K562 (cell line): ENCODE measurements at regions not wholly inside any gene's neighbourhood (a gene's known extent, or its start where the extent isn't known, plus 50 kb on each side); places are given as distances from the start of the nearest gene placed in this dataset.

Experiments
- ATAC-seq: fragments of 200-7000 bp; cut with Tn5 transposase; 3 replicates; pipeline ENCODE4 v1.9.1; 2020; ENCODE audit warnings: moderate library complexity
- BruUV-seq: library from RNA; stranded (reverse); fragments of 400-500 nt; replicated peaks from 2 replicates; lab custom pipeline; 2021; lab: Mats Ljungman, UMichigan
- CTCF ChIA-PET: fragments of 300-600 bp; formaldehyde crosslinking; extraction: SDS; loops from one replicate; lab custom pipeline; 2021; ENCODE audit warnings: low intra/inter-chr PET ratio; lab: Yijun Ruan, JAX
- POLR2A ChIA-PET: fragments of 300-600, 350-650 bp; sonication (Branson Sonifier 250); formaldehyde crosslinking; extraction: SDS; loops from one replicate; lab custom pipeline; 2021; ENCODE audit warnings: antibody characterized with exemption, inconsistent platforms; lab: Yijun Ruan, JAX
- DNase-seq, 4 experiments: peaks; one replicate each; pipeline versions ENCODE4 v3.0.0 to v3.0.0-alpha.2; 2011 to 2018; ENCODE audit warnings: low spot score in 3 of 4, mixed read lengths in 3 of 4; ENCODE audit errors: extremely low read depth in 1 of 4
- FAIRE-seq: peaks from 2 replicates; lab custom pipeline; 2011; peaks lifted over from hg19 to GRCh38; lab: Jason Lieb, UNC
- H2AFZ ChIP-seq: 2 replicates; pipeline ENCODE4 v1.6.0; 2011; ENCODE audit warnings: low read depth, low read length, control low read depth, inconsistent platforms
- H3K27ac ChIP-seq: fragments of 200-600 bp; 3 replicates; pipeline ENCODE4 v1.8.0; 2011; ENCODE audit warnings: low read depth, mild to moderate bottlenecking, control low read depth, inconsistent platforms, low read length, moderate library complexity, mixed read lengths; ENCODE audit errors: extremely low read depth
- H3K27me3 ChIP-seq, 2 experiments: fragments of 300-600 bp in 1 of 2; 2 replicates in 1 of 2; 3 replicates in 1 of 2; pipeline versions ENCODE4 v1.6.0 to v1.8.0; 2011; ENCODE audit warnings: inconsistent platforms in 2 of 2, low read length in 2 of 2, mild to moderate bottlenecking in 1 of 2, mixed read lengths in 1 of 2, moderate library complexity in 1 of 2; ENCODE audit not compliant: control insufficient read depth in 2 of 2, insufficient read depth in 2 of 2
- H3K36me3 ChIP-seq: fragments of 300-600 bp; 3 replicates; pipeline ENCODE4 v1.8.0; 2011; ENCODE audit warnings: mild to moderate bottlenecking, low read length, inconsistent platforms; ENCODE audit not compliant: control insufficient read depth, insufficient read depth
- H3K4me1 ChIP-seq, 2 experiments: fragments of 200-600 bp in 1 of 2; replicated peaks in 1 of 2; 2 replicates in 1 of 2; 3 replicates in 1 of 2; pipeline versions ENCODE4 v1.5.1 to v1.8.0; 2011; ENCODE audit warnings: inconsistent platforms in 2 of 2, low read length in 2 of 2, mild to moderate bottlenecking in 1 of 2, mixed read lengths in 1 of 2, moderate library complexity in 1 of 2; ENCODE audit not compliant: control insufficient read depth in 2 of 2, insufficient read depth in 2 of 2
- H3K4me2 ChIP-seq: 2 replicates; pipeline ENCODE4 v1.6.1; 2011; ENCODE audit warnings: low read length, control low read depth, inconsistent platforms, mixed read lengths; ENCODE audit not compliant: insufficient read depth
- H3K4me3 ChIP-seq: fragments of 200-600 bp; sonication (generic), shearing (Covaris generic); 2 replicates; pipeline ENCODE4 v1.5.1; 2016; ENCODE audit warnings: control low read depth, inconsistent platforms
- H3K79me2 ChIP-seq: fragments of 200-600 bp; 3 replicates; pipeline ENCODE4 v1.8.0; 2011; ENCODE audit warnings: low read length, inconsistent platforms; ENCODE audit not compliant: control insufficient read depth, insufficient read depth
- H3K9ac ChIP-seq, 2 experiments: 2 replicates each; pipeline versions ENCODE4 v1.6.0 to v1.6.1; 2011; ENCODE audit warnings: low read depth in 2 of 2, low read length in 2 of 2, control low read depth in 1 of 2, inconsistent platforms in 1 of 2, mild to moderate bottlenecking in 1 of 2, mixed read lengths in 1 of 2; ENCODE audit not compliant: insufficient read depth in 1 of 2
- H3K9me1 ChIP-seq: one replicate; pipeline ENCODE4 v1.6.0; 2011; ENCODE audit warnings: inconsistent platforms, mild to moderate bottlenecking, low read length, moderate library complexity; ENCODE audit not compliant: control insufficient read depth, insufficient read depth
- H3K9me3 ChIP-seq: replicated peaks from 2 replicates; pipeline ENCODE4 v1.5.1; 2011; ENCODE audit warnings: low read depth, low read length, inconsistent platforms; ENCODE audit not compliant: control insufficient read depth, insufficient read depth
- H4K20me1 ChIP-seq: replicated peaks from 2 replicates; pipeline ENCODE4 v1.6.1; 2011; ENCODE audit warnings: low read length, inconsistent platforms, mixed read lengths; ENCODE audit not compliant: control insufficient read depth, insufficient read depth
- BHLHE40 ChIP-seq: IDR thresholded peaks from 2 replicates; pipeline ENCODE4 v1.6.1; 2011; ENCODE audit warnings: low read length, improper control_type of control experiment
- COPS2 ChIP-seq: fragments of 450-650 bp; conservative IDR thresholded peaks from 2 replicates; pipeline ENCODE4 v1.6.1; 2016; ENCODE audit warnings: mild to moderate bottlenecking, moderate library complexity
- RBM22 ChIP-seq: fragments of 200-400 bp; formaldehyde crosslinking; IDR thresholded peaks from 2 replicates; pipeline ENCODE4 v1.6.1; 2018; ENCODE audit warnings: low read length, low read depth; ENCODE audit not compliant: poor library complexity, severe bottlenecking
- ZBTB26 ChIP-seq: fragments of 450-650 bp; formaldehyde crosslinking; IDR thresholded peaks from 2 replicates; pipeline ENCODE4 v1.4.0; 2022; ENCODE audit warnings: missing genetic modification characterization
- ZBTB43 ChIP-seq: sonication (generic); formaldehyde crosslinking; IDR thresholded peaks from 2 replicates; pipeline ENCODE4 v1.8.0; 2023; ENCODE audit warnings: mild to moderate bottlenecking, missing genetic modification reagents
- ZBTB5 ChIP-seq: fragments of 450-650 bp; IDR thresholded peaks from 2 replicates; pipeline ENCODE4 v1.6.1; 2017; ENCODE audit warnings: antibody characterized with exemption
- ZBTB8A ChIP-seq: fragments of 450-650 bp; IDR thresholded peaks from 2 replicates; pipeline ENCODE4 v1.6.1; 2018; ENCODE audit warnings: mild to moderate bottlenecking, moderate library complexity; ENCODE audit not compliant: partially characterized antibody
- ZKSCAN1 ChIP-seq: fragments of 150-350 bp; IDR thresholded peaks from 2 replicates; pipeline ENCODE4 v1.6.1; 2016; ENCODE audit warnings: low read depth, low read length
- ZNF121 ChIP-seq: sonication (generic); formaldehyde crosslinking; conservative IDR thresholded peaks from 2 replicates; pipeline ENCODE4 v1.8.0; 2022; ENCODE audit warnings: missing genetic modification reagents
- ZNF253 ChIP-seq: fragments of 250-450 bp; sonication (Bioruptor Pico); conservative IDR thresholded peaks from 2 replicates; pipeline ENCODE4 v1.6.1; 2021; ENCODE audit warnings: mild to moderate bottlenecking
- ZNF407 ChIP-seq: fragments of 450-650 bp; IDR thresholded peaks from 2 replicates; pipeline ENCODE4 v1.6.1; 2016; ENCODE audit warnings: low read depth
- WGBS: fragments of 100-300 bp; shearing (Covaris generic); methylation state at CpG from one replicate; pipeline ENCODE4 v1.1.6; 2016; ENCODE audit warnings: low coverage, mixed read lengths; ENCODE audit not compliant: insufficient coverage; ENCODE audit errors: missing lambda C conversion rate; 5-methylcytosine and 5-hydroxymethylcytosine counted together
- in situ Hi-C: fragments of 300-500 bp; cut with MboI; formaldehyde crosslinking; loops from 4 replicates; pipeline ENCODE4 v1.15.0; 2018; ENCODE audit warnings: inconsistent platforms, mixed read lengths
- intact Hi-C: fragments of 100-400 bp; cut with micrococcal nuclease; formaldehyde crosslinking; loops from 2 replicates; pipeline ENCODE4 v1.14.2; 2022

GRCh38 chr4:56226579-56226978, 160.7 kb downstream of the AASDH start:
- Histone ChIP-seq H2AFZ (no peak overlapping the region), H4K20me1 (no peaks in the 10 kb centered on the region), H3K9me3 (no peaks in the 10 kb centered on the region), H3K4me2 (no peak overlapping the region), H3K9ac (no peak overlapping the region), H3K9me1 (no peaks in the 10 kb centered on the region), H3K4me1 (no peaks in the 10 kb centered on the region), H3K27me3 (peaks cover 0 to 2% of the 10 kb centered on the region in 2 experiments; a peak in 2 of 5 replicates), H3K36me3 (no peaks in the 10 kb centered on the region), H3K79me2 (no peaks in the 10 kb centered on the region), H3K27ac (no peak overlapping the region), H3K4me3 (no peak overlapping the region)
- intact Hi-C loops: no loop called here
- ATAC-seq: no peak
- POLR2A ChIA-PET: interaction anchor here (1.0 kb wide), 1 partner anchor 43 kb away, joined by 3 read pairs; no protein-coding TSS in a partner anchor
- in situ Hi-C loops: no loop called here
- 0% methylated on average over 1 of the region's 2 CpGs for WGBS
- TF ChIP-seq ZBTB5: no peak
- no peak for TF ChIP-seq ZNF121 (CRISPR knock-in tag)
- TF ChIP-seq ZKSCAN1: no peak
- no peak for TF ChIP-seq BHLHE40
- TF ChIP-seq ZNF253 (CRISPR knock-in tag): no peak
- no peak for TF ChIP-seq ZBTB43
- no peak for TF ChIP-seq COPS2
- TF ChIP-seq RBM22: no peak
- TF ChIP-seq ZBTB26 (CRISPR knock-in tag): no peak
- TF ChIP-seq ZNF407: no peak
- no peak for TF ChIP-seq ZBTB8A
- no peak for FAIRE-seq
- no peak for DNase-seq
- BruUV-seq: no TSS peak
- CTCF ChIA-PET: no interaction called here
